Osteocyte (in vitro differentiated cells): ENCODE measurements at regions not wholly inside any gene's neighbourhood (a gene's known extent, or its start where the extent isn't known, plus 50 kb on each side); places are given as distances from the start of the nearest gene placed in this dataset.

ENCODE experiments used
- DNase-seq: peaks from one replicate; pipeline ENCODE4 v3.0.0; 2021; ENCODE audit warnings: mixed read lengths; ENCODE audit not compliant: unreplicated experiment; ENCODE audit errors: extremely low spot score
- H3K27ac Mint-ChIP-seq: one replicate; pipeline ENCODE4 v1.8.0; 2021; ENCODE audit warnings: mild to moderate bottlenecking, mixed read lengths; ENCODE audit not compliant: unreplicated experiment
- H3K27me3 Mint-ChIP-seq: one replicate; pipeline ENCODE4 v1.8.0; 2021; ENCODE audit warnings: mixed read lengths; ENCODE audit not compliant: unreplicated experiment
- H3K36me3 Mint-ChIP-seq: one replicate; pipeline ENCODE4 v1.8.0; 2021; ENCODE audit warnings: mixed read lengths; ENCODE audit not compliant: unreplicated experiment
- H3K4me1 Mint-ChIP-seq: one replicate; pipeline ENCODE4 v1.8.0; 2021; ENCODE audit warnings: mixed read lengths; ENCODE audit not compliant: unreplicated experiment
- H3K4me3 Mint-ChIP-seq: one replicate; pipeline ENCODE4 v1.8.0; 2021; ENCODE audit warnings: mild to moderate bottlenecking, moderate library complexity, mixed read lengths; ENCODE audit not compliant: unreplicated experiment
- H3K9me3 Mint-ChIP-seq: one replicate; pipeline ENCODE4 v1.8.0; 2021; ENCODE audit warnings: mixed read lengths; ENCODE audit not compliant: unreplicated experiment
- TF ChIP-seq, protein P1 (sequence below): fragments of 200-600 bp; sonication (generic); IDR thresholded peaks from 2 replicates; pipeline ENCODE4 v1.5.0; 2021; ENCODE audit warnings: antibody characterized with exemption, mild to moderate bottlenecking, moderate library complexity

- Mint-ChIP-seq H3K4me3 (no peak overlapping the region), H3K4me1 (peaks cover 44% of the 10 kb centered on the region), H3K9me3 (peaks cover 6% of the 10 kb centered on the region), H3K36me3 (peaks cover 4% of the 10 kb centered on the region), H3K27ac (no peak overlapping the region), H3K27me3 (no peaks in the 10 kb centered on the region)
- no peak for DNase-seq
- TF ChIP-seq, protein P1, sequence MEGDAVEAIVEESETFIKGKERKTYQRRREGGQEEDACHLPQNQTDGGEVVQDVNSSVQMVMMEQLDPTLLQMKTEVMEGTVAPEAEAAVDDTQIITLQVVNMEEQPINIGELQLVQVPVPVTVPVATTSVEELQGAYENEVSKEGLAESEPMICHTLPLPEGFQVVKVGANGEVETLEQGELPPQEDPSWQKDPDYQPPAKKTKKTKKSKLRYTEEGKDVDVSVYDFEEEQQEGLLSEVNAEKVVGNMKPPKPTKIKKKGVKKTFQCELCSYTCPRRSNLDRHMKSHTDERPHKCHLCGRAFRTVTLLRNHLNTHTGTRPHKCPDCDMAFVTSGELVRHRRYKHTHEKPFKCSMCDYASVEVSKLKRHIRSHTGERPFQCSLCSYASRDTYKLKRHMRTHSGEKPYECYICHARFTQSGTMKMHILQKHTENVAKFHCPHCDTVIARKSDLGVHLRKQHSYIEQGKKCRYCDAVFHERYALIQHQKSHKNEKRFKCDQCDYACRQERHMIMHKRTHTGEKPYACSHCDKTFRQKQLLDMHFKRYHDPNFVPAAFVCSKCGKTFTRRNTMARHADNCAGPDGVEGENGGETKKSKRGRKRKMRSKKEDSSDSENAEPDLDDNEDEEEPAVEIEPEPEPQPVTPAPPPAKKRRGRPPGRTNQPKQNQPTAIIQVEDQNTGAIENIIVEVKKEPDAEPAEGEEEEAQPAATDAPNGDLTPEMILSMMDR, result no peak
Observed at GRCh38 chr2:37581433-37581832, 90.0 kb downstream of the CDC42EP3 start.

GRCh38 chr2:37582481-37583220 lies 88.8 kb downstream of the CDC42EP3 start:
- Mint-ChIP-seq H3K4me3 (no peak overlapping the region), H3K4me1 (peaks cover 56% of the 10 kb centered on the region), H3K36me3 (peaks cover 4% of the 10 kb centered on the region), H3K27ac (peak overlapping the region; percentile 12), H3K27me3 (no peaks in the 10 kb centered on the region), H3K9me3 (peaks cover 6% of the 10 kb centered on the region)
- DNase-seq, result no peak
- TF ChIP-seq, protein P1, result no peak

DNA sequence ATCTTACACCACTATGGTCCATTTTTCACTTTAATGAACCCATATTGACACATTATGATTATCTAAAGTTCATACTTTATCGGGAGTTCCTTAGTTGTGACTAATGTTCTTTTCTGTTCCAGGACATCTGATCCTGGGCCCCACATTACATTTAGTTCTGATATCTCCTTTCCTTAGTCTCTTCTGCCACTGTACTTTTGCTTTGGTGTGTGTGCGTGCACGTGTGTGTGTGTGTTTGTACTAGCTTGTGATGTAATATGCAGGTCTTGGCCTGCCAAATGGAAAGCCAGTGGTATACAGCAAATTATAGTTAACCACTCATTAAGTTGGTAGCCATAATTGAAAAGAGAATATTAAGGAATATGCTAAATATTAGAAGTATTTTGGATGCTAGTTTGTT lies 88.0 kb downstream of the CDC42EP3 start:
- H3K9me3 Mint-ChIP-seq, result peaks cover 6% of the 10 kb centered on the region

GRCh38 chr2:37583867-37584266 lies 87.6 kb downstream of the CDC42EP3 start:
- H3K4me1 Mint-ChIP-seq, result peaks cover 65% of the 10 kb centered on the region
- H3K36me3 Mint-ChIP-seq, result peaks cover 4% of the 10 kb centered on the region
- H3K27ac Mint-ChIP-seq, result peak overlapping the region; percentile 82
- H3K9me3 Mint-ChIP-seq, result peaks cover 6% of the 10 kb centered on the region
- TF ChIP-seq, protein P1, result no peak
- H3K4me3 Mint-ChIP-seq, result no peak overlapping the region
- DNase-seq, result no peak
- no peaks in the 10 kb centered on the region for H3K27me3 Mint-ChIP-seq

More for the DNA sequence above, 88.0 kb downstream of the CDC42EP3 start:
- H3K4me1 Mint-ChIP-seq, result peaks cover 60% of the 10 kb centered on the region
- H3K4me3 Mint-ChIP-seq, result no peak overlapping the region
- TF ChIP-seq, protein P1, result no peak
- peaks cover 4% of the 10 kb centered on the region for H3K36me3 Mint-ChIP-seq
- H3K27ac Mint-ChIP-seq, result peak overlapping the region; percentile 82
- DNase-seq, result no peak
- H3K27me3 Mint-ChIP-seq, result no peaks in the 10 kb centered on the region

DNA sequence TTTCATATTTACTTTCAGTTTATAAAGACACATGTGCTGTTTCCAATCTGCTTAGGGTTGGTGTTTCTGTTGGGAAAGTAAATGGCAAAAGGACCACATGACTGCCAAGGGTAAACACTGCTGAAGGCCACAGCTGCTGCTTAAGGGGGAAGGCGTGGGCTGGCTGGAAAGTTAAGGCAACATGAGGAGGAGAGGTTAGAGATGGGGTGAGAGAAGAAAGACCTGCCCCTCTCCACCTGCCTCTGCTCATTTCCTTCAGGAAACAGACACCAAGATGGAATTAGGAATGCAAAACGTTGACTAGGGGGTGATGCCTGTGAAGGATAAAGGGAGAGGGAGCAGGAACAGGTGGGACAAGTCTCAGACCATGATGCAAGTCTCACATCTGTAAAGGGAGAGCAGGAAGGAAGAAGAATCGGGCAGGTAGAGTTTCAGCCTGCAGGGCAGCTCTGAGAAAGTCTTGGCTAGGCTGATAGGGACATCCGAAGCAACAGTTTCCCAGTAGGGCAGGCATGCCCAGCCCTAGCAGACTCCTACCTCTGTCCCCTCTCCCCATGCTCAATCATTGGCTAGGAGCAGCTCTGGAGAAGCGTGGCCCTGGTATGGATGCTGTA lies 86.0 kb downstream of the CDC42EP3 start:
- TF ChIP-seq, protein P1, result no peak
- peak overlapping the region; percentile 12 for H3K4me3 Mint-ChIP-seq
- H3K27ac Mint-ChIP-seq, result peak overlapping the region; percentile 82
- H3K27me3 Mint-ChIP-seq, result no peaks in the 10 kb centered on the region
- no peak for DNase-seq
- H3K9me3 Mint-ChIP-seq, result no peaks in the 10 kb centered on the region
- no peaks in the 10 kb centered on the region for H3K36me3 Mint-ChIP-seq
- H3K4me1 Mint-ChIP-seq, result peaks cover 80% of the 10 kb centered on the region
